ENCODE measurements at regions not wholly inside any gene's neighbourhood (a gene's known extent, or its start where the extent isn't known, plus 50 kb on each side); places are given as distances from the start of the nearest gene placed in this dataset.

DNA sequence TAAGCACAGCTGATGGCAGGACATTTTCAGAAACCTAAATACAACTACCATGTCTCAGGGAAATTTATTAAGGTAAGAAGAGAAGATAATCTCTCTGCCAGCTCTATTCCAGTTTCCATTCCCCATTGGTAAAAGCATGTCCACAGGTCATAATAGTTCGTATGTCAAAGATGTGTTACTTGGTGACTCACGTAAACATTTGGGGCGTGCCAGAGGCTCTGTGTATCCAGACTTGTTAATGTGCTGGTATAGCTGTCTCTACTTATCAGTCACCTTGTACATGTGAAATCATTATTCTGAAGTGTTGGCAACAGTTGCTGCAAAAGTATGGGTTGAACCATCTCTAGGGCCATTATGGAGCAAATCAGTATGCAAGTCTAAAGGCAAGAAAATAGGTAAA lies 1345.1 kb downstream of the SUCLG1 start:
- DNase-seq (ENCODE audit: extremely low read depth in 1 of 4, low spot score in 3 of 4) (no peak), ATAC-seq (no peak), FAIRE-seq (no peak)
- WGBS (ENCODE audit: insufficient coverage, low coverage, missing lambda C conversion rate): 0% methylated on average over 3 of the region's 3 CpGs
- no peak overlapping the region for H3K9ac ChIP-seq (ENCODE audit: insufficient read depth in 1 of 2, low read depth in 2 of 2, low read length in 2 of 2)
- H3K9me3 ChIP-seq (replicated peaks; ENCODE audit: control insufficient read depth, insufficient read depth, low read depth, low read length): no peaks in the 10 kb centered on the region
- in situ Hi-C loops (cut with MboI) (no loop called here), intact Hi-C loops (cut with micrococcal nuclease) (no loop called here)
- no peaks in the 10 kb centered on the region for H3K4me1 ChIP-seq (replicated peaks in 1 of 2; ENCODE audit: control insufficient read depth in 2 of 2, insufficient read depth in 2 of 2, low read length in 2 of 2)
- H3K27me3 ChIP-seq (ENCODE audit: control insufficient read depth in 2 of 2, insufficient read depth in 2 of 2, low read length in 2 of 2): no peaks in the 10 kb centered on the region
- no peaks in the 10 kb centered on the region for H3K79me2 ChIP-seq (ENCODE audit: control insufficient read depth, insufficient read depth, low read length)
- no peak overlapping the region for H3K27ac ChIP-seq (ENCODE audit: extremely low read depth, low read depth, low read length)
- no peak overlapping the region for H3K4me3 ChIP-seq
- ChIA-PET CTCF (ENCODE audit: low intra/inter-chr PET ratio) (no interaction called here), POLR2A (interaction anchor here (0.5 kb wide), 1 partner anchor 1169 kb away, joined by 3 read pairs; no protein-coding TSS in a partner anchor)
- H3K36me3 ChIP-seq (ENCODE audit: control insufficient read depth, insufficient read depth, low read length): no peaks in the 10 kb centered on the region
- no peak overlapping the region for H3K4me2 ChIP-seq (ENCODE audit: insufficient read depth, low read length)
- H4K20me1 ChIP-seq (replicated peaks; ENCODE audit: control insufficient read depth, insufficient read depth, low read length): no peaks in the 10 kb centered on the region
- H3K9me1 ChIP-seq (ENCODE audit: control insufficient read depth, insufficient read depth, low read length): no peaks in the 10 kb centered on the region
- BruUV-seq (replicated peaks): no TSS peak
- H2AFZ ChIP-seq (ENCODE audit: low read depth, low read length): no peak overlapping the region
- TF ChIP-seq ZSCAN32 (CRISPR knock-in tag; IDR thresholded peaks at IDR 0.05) (no peak), ZNF217 (CRISPR knock-in tag; IDR thresholded peaks at IDR 0.05) (no peak), KLF10 (CRISPR knock-in tag; IDR thresholded peaks at IDR 0.05) (no peak), FOXM1 (IDR thresholded peaks at IDR 0.05; ENCODE audit: low read depth) (no peak), FOXM1 (CRISPR knock-in tag; IDR thresholded peaks at IDR 0.05; ENCODE audit: low read depth) (no peak), ZNF584 (CRISPR knock-in tag; IDR thresholded peaks at IDR 0.05; ENCODE audit: low read depth) (no peak), ZZZ3 (IDR thresholded peaks at IDR 0.05) (no peak), ZNF324 (CRISPR knock-in tag; IDR thresholded peaks at IDR 0.05) (no peak), SPI1 (IDR thresholded peaks at IDR 0.05; ENCODE audit: borderline replicate concordance, low read depth, low read length) (no peak), ZNF507 (tag; conservative IDR thresholded peaks at IDR 0.05) (no peak), SAFB (IDR thresholded peaks at IDR 0.05; ENCODE audit: borderline replicate concordance, low read depth, low read length) (no peak), HMG20A (CRISPR knock-in tag; conservative IDR thresholded peaks at IDR 0.05) (no peak), TOE1 (IDR thresholded peaks at IDR 0.05; ENCODE audit: borderline replicate concordance) (no peak), TOE1 (CRISPR knock-in tag; IDR thresholded peaks at IDR 0.05; ENCODE audit: borderline replicate concordance, low read depth) (no peak), ADNP (tag; IDR thresholded peaks at IDR 0.05) (no peak)
- TF ChIP-seq, protein P1, sequence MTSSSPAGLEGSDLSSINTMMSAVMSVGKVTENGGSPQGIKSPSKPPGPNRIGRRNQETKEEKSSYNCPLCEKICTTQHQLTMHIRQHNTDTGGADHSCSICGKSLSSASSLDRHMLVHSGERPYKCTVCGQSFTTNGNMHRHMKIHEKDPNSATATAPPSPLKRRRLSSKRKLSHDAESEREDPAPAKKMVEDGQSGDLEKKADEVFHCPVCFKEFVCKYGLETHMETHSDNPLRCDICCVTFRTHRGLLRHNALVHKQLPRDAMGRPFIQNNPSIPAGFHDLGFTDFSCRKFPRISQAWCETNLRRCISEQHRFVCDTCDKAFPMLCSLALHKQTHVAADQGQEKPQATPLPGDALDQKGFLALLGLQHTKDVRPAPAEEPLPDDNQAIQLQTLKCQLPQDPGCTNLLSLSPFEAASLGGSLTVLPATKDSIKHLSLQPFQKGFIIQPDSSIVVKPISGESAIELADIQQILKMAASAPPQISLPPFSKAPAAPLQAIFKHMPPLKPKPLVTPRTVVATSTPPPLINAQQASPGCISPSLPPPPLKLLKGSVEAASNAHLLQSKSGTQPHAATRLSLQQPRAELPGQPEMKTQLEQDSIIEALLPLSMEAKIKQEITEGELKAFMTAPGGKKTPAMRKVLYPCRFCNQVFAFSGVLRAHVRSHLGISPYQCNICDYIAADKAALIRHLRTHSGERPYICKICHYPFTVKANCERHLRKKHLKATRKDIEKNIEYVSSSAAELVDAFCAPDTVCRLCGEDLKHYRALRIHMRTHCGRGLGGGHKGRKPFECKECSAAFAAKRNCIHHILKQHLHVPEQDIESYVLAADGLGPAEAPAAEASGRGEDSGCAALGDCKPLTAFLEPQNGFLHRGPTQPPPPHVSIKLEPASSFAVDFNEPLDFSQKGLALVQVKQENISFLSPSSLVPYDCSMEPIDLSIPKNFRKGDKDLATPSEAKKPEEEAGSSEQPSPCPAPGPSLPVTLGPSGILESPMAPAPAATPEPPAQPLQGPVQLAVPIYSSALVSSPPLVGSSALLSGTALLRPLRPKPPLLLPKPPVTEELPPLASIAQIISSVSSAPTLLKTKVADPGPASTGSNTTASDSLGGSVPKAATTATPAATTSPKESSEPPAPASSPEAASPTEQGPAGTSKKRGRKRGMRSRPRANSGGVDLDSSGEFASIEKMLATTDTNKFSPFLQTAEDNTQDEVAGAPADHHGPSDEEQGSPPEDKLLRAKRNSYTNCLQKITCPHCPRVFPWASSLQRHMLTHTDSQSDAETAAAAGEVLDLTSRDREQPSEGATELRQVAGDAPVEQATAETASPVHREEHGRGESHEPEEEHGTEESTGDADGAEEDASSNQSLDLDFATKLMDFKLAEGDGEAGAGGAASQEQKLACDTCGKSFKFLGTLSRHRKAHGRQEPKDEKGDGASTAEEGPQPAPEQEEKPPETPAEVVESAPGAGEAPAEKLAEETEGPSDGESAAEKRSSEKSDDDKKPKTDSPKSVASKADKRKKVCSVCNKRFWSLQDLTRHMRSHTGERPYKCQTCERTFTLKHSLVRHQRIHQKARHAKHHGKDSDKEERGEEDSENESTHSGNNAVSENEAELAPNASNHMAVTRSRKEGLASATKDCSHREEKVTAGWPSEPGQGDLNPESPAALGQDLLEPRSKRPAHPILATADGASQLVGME (CRISPR knock-in tag; IDR thresholded peaks at IDR 0.05): no peak
- TF ChIP-seq, protein P2, sequence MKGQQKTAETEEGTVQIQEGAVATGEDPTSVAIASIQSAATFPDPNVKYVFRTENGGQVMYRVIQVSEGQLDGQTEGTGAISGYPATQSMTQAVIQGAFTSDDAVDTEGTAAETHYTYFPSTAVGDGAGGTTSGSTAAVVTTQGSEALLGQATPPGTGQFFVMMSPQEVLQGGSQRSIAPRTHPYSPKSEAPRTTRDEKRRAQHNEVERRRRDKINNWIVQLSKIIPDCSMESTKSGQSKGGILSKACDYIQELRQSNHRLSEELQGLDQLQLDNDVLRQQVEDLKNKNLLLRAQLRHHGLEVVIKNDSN (CRISPR knock-in tag; IDR thresholded peaks at IDR 0.05): no peak
- TF ChIP-seq, protein P3, sequence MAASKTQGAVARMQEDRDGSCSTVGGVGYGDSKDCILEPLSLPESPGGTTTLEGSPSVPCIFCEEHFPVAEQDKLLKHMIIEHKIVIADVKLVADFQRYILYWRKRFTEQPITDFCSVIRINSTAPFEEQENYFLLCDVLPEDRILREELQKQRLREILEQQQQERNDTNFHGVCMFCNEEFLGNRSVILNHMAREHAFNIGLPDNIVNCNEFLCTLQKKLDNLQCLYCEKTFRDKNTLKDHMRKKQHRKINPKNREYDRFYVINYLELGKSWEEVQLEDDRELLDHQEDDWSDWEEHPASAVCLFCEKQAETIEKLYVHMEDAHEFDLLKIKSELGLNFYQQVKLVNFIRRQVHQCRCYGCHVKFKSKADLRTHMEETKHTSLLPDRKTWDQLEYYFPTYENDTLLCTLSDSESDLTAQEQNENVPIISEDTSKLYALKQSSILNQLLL (CRISPR knock-in tag; IDR thresholded peaks at IDR 0.05; ENCODE audit: borderline replicate concordance): no peak
